ENCODE measurements at regions not wholly inside any gene's neighbourhood (a gene's known extent, or its start where the extent isn't known, plus 50 kb on each side); places are given as distances from the start of the nearest gene placed in this dataset.

DNA sequence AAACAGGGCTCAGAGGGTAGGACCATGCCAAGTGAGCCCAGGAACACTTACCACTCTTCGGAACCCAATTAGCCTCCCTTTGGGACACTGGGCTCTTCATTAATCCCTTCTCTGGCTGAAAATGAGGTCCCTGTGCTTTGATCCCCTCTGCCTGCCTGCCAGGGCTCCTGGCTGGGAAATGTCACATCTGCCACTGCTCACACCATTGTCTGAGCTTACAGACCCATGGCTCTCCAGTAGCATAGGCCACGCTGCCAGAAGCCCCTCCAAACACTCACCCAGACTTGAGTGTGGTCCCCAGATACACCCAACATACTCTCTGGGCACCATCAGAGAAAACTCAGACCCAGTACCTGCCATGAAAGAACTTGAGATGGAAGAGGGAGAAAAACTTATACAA, 287.3 kb downstream of the XXYLT1 start:
- Histone ChIP-seq H3K9ac (ENCODE audit: insufficient read length) (no peak overlapping the region), H3K36me3 (ENCODE audit: insufficient read depth, low read length) (no peaks in the 10 kb centered on the region), H3K4me3 (no peak overlapping the region), H3K27ac (no peak overlapping the region), H3K9me3 (ENCODE audit: low read depth, low read length) (no peaks in the 10 kb centered on the region)
- TF ChIP-seq FOXP2 (optimal IDR thresholded peaks at IDR 0.05; ENCODE audit: control extremely low read depth, extremely low read length, insufficient read depth): no peak
- no peak for TF ChIP-seq POLR2AphosphoS5 (IDR thresholded peaks at IDR 0.05; ENCODE audit: borderline replicate concordance, low read depth, low read length)
- no peak for TF ChIP-seq EZH2 (IDR thresholded peaks at IDR 0.05)
- DNase-seq (ENCODE audit: low read depth, low spot score): no peak

GRCh38 chr3:194984066-194984465, 286.9 kb downstream of the XXYLT1 start:
- Histone ChIP-seq H3K27ac (no peak overlapping the region), H3K4me3 (no peak overlapping the region), H3K9ac (ENCODE audit: insufficient read length) (no peak overlapping the region), H3K9me3 (ENCODE audit: low read depth, low read length) (no peaks in the 10 kb centered on the region), H3K36me3 (ENCODE audit: insufficient read depth, low read length) (no peaks in the 10 kb centered on the region)
- DNase-seq (ENCODE audit: low read depth, low spot score): no peak
- no peak for TF ChIP-seq POLR2AphosphoS5 (IDR thresholded peaks at IDR 0.05; ENCODE audit: borderline replicate concordance, low read depth, low read length)
- no peak for TF ChIP-seq FOXP2 (optimal IDR thresholded peaks at IDR 0.05; ENCODE audit: control extremely low read depth, extremely low read length, insufficient read depth)
- no peak for TF ChIP-seq EZH2 (IDR thresholded peaks at IDR 0.05)

DNA sequence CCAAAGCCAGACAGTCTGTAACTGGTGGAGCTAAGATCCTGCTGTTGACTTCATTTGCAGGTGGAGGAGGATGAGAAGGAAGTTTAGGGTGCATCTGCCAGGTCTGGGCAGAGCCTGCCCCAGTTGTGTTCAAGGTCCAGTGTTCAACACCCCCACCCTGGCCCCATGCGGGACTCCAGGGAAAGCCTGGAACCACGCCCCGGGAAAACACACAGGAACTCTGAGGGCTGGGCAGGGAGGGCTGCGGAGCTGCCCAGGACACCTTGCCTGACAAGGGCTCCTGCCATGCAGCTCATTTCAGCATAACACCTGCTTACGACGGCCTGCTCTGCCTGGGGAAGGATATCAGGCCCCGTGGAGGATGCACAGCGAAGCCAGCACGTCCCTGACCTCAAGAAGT, 286.3 kb downstream of the XXYLT1 start:
- Histone ChIP-seq H3K36me3 (ENCODE audit: insufficient read depth, low read length) (no peaks in the 10 kb centered on the region), H3K9ac (ENCODE audit: insufficient read length) (no peak overlapping the region), H3K27ac (no peak overlapping the region), H3K4me3 (no peak overlapping the region), H3K9me3 (ENCODE audit: low read depth, low read length) (no peaks in the 10 kb centered on the region)
- no peak for TF ChIP-seq FOXP2 (optimal IDR thresholded peaks at IDR 0.05; ENCODE audit: control extremely low read depth, extremely low read length, insufficient read depth)
- TF ChIP-seq POLR2AphosphoS5 (IDR thresholded peaks at IDR 0.05; ENCODE audit: borderline replicate concordance, low read depth, low read length): no peak
- no peak for TF ChIP-seq EZH2 (IDR thresholded peaks at IDR 0.05)
- no peak for DNase-seq (ENCODE audit: low read depth, low spot score)

DNA sequence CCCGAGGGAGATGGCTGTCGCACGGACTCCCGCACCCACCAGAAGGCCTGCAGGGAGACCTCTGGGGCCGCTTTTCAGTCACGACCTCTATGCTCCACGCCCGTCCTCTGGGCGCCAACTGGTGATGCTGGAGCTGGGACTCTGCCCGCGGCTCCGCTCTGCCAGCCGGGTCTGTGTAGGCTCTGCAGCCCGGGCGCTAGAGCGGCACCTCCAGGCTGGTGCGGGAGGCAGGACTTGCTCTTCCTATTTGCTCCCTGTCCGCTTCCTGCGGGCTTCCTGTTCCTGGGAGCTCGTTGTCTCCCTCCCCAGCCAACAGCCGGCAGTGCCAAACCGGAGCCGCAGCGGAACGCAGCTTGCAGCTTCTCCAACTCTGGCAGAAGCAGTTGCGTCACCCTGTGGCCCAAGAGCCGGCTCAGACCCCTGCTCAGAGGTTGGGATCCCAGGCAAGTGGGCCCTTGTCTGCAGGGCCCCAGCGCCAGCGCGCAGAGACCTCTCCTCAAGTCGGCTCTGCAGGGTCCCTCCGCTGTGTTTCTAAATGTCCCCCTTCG, 285.9 kb downstream of the XXYLT1 start:
- Histone ChIP-seq H3K9ac (ENCODE audit: insufficient read length) (no peak overlapping the region), H3K27ac (no peak overlapping the region), H3K9me3 (ENCODE audit: low read depth, low read length) (no peaks in the 10 kb centered on the region), H3K4me3 (no peak overlapping the region), H3K36me3 (ENCODE audit: insufficient read depth, low read length) (no peaks in the 10 kb centered on the region)
- DNase-seq (ENCODE audit: low read depth, low spot score): no peak
- no peak for TF ChIP-seq FOXP2 (optimal IDR thresholded peaks at IDR 0.05; ENCODE audit: control extremely low read depth, extremely low read length, insufficient read depth)
- TF ChIP-seq POLR2AphosphoS5 (IDR thresholded peaks at IDR 0.05; ENCODE audit: borderline replicate concordance, low read depth, low read length): no peak
- no peak for TF ChIP-seq EZH2 (IDR thresholded peaks at IDR 0.05)

DNA sequence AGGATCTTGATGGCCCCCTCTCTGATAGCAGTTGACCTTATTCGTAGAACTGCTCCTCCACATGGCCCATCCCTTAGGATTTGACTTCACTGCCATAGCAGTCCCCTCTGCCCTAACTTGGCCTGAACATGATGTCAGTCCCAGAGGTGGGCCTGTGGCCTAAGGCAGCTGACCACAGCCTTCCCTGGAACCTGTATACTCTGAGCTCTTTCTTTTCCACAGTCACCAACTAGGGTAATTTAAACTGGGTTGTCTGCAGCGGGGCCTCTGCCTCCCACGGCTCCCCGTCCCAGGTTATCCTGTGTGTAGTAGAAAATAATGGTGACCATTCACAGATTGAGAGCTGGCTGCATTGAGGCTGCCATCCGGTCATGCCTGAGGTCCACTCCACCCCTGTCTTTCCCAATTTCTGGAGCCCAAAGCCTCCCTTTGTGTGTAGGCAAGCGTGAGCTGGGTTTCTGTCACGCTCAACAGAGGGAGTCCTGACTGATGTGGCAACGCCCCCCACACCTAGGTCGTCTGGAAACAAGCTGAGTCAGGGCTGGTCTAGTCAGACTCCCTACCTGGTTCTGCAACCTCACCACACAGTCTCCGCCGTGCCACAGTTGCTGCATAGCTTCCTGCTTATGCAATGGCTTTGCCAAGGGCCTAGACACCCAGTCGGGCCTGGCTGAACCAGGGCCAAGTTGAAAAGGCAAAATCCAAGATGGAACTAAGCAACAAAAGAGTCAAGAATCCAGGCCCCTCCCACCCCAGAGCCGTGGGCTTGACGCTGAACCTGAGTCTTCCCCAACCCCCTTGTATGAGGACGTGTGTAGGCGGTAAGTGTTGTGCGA, 284.5 kb downstream of the XXYLT1 start:
- Histone ChIP-seq H3K9me3 (ENCODE audit: low read depth, low read length) (no peaks in the 10 kb centered on the region), H3K36me3 (ENCODE audit: insufficient read depth, low read length) (no peaks in the 10 kb centered on the region), H3K4me3 (no peak overlapping the region), H3K9ac (ENCODE audit: insufficient read length) (no peak overlapping the region), H3K27ac (no peak overlapping the region)
- no peak for DNase-seq (ENCODE audit: low read depth, low spot score)
- TF ChIP-seq POLR2AphosphoS5 (IDR thresholded peaks at IDR 0.05; ENCODE audit: borderline replicate concordance, low read depth, low read length) (no peak), EZH2 (IDR thresholded peaks at IDR 0.05) (no peak), FOXP2 (optimal IDR thresholded peaks at IDR 0.05; ENCODE audit: control extremely low read depth, extremely low read length, insufficient read depth) (no peak)

- H3K4me3 ChIP-seq: no peak overlapping the region
- H3K36me3 ChIP-seq (ENCODE audit: insufficient read depth, low read length): no peaks in the 10 kb centered on the region
- H3K9me3 ChIP-seq (ENCODE audit: low read depth, low read length): no peaks in the 10 kb centered on the region
- DNase-seq (ENCODE audit: low read depth, low spot score): no peak
- no peak overlapping the region for H3K27ac ChIP-seq
- no peak overlapping the region for H3K9ac ChIP-seq (ENCODE audit: insufficient read length)
- TF ChIP-seq POLR2AphosphoS5 (IDR thresholded peaks at IDR 0.05; ENCODE audit: borderline replicate concordance, low read depth, low read length) (no peak), EZH2 (IDR thresholded peaks at IDR 0.05) (no peak), FOXP2 (optimal IDR thresholded peaks at IDR 0.05; ENCODE audit: control extremely low read depth, extremely low read length, insufficient read depth) (no peak)
These were observed 283.1 kb downstream of the XXYLT1 start for GRCh38 chr3:194987571-194988494.

- TF ChIP-seq FOXP2 (optimal IDR thresholded peaks at IDR 0.05; ENCODE audit: control extremely low read depth, extremely low read length, insufficient read depth) (no peak), EZH2 (IDR thresholded peaks at IDR 0.05) (no peak), POLR2AphosphoS5 (IDR thresholded peaks at IDR 0.05; ENCODE audit: borderline replicate concordance, low read depth, low read length) (no peak)
- no peak overlapping the region for H3K9ac ChIP-seq (ENCODE audit: insufficient read length)
- H3K9me3 ChIP-seq (ENCODE audit: low read depth, low read length): no peaks in the 10 kb centered on the region
- H3K27ac ChIP-seq: no peak overlapping the region
- no peaks in the 10 kb centered on the region for H3K36me3 ChIP-seq (ENCODE audit: insufficient read depth, low read length)
- H3K4me3 ChIP-seq: no peak overlapping the region
- no peak for DNase-seq (ENCODE audit: low read depth, low spot score)
These were observed 282.3 kb downstream of the XXYLT1 start for GRCh38 chr3:194988495-194989165.

All from SK-N-MC (cell line).